Left forelimb (tissue), 1 donor: ENCODE measurements at regions not wholly inside any gene's neighbourhood (a gene's known extent, or its start where the extent isn't known, plus 50 kb on each side); places are given as distances from the start of the nearest gene placed in this dataset.
"Not testable (repeated sequence)": the region's sequence is repeated elsewhere in the genome, so short reads cannot be mapped to it uniquely, and the experiment has no call there.

Source experiments
- DNase-seq: peaks from one replicate; pipeline ENCODE4 v3.0.0-alpha.2; 2018; ENCODE audit warnings: low spot score

GRCh38 chr12:58745348-58746125 is 174.8 kb downstream of the LRIG3 start:
- DNase-seq = no peak

- no peak for DNase-seq
Measured at GRCh38 chr12:58747533-58747932, 172.8 kb downstream of the LRIG3 start.

GRCh38 chr12:58750484-58750883 is 169.8 kb downstream of the LRIG3 start:
- DNase-seq = no peak

GRCh38 chr12:58757422-58757821 is 162.9 kb downstream of the LRIG3 start:
- DNase-seq = no peak

GRCh38 chr12:58759745-58760144 is 160.6 kb downstream of the LRIG3 start:
- not testable (repeated sequence) for DNase-seq

GRCh38 chr12:58761308-58761707 is 159.0 kb downstream of the LRIG3 start:
- DNase-seq = no peak

- no peak for DNase-seq
Measured at GRCh38 chr12:58764100-58764953, 156.0 kb downstream of the LRIG3 start.

GRCh38 chr12:58765076-58765475 is 155.2 kb downstream of the LRIG3 start:
- no peak for DNase-seq

GRCh38 chr12:58765653-58766512 is 154.4 kb downstream of the LRIG3 start:
- DNase-seq = no peak

- no peak for DNase-seq
Measured at GRCh38 chr12:58766513-58766870, 153.8 kb downstream of the LRIG3 start.

GRCh38 chr12:58767496-58767895 is 152.8 kb downstream of the LRIG3 start:
- no peak for DNase-seq

GRCh38 chr12:58773986-58774385 is 146.3 kb downstream of the LRIG3 start:
- no peak for DNase-seq

- no peak for DNase-seq
Measured at GRCh38 chr12:58774731-58775130, 145.6 kb downstream of the LRIG3 start.

GRCh38 chr12:58775396-58775795 is 144.9 kb downstream of the LRIG3 start:
- DNase-seq = no peak

GRCh38 chr12:58776144-58776543 is 144.2 kb downstream of the LRIG3 start:
- no peak for DNase-seq

- no peak for DNase-seq
Measured at GRCh38 chr12:58777815-58778214, 142.5 kb downstream of the LRIG3 start.

- no peak for DNase-seq
Measured at GRCh38 chr12:58781609-58782008, 138.7 kb downstream of the LRIG3 start.

GRCh38 chr12:58787021-58787760 is 133.1 kb downstream of the LRIG3 start:
- DNase-seq = no peak

GRCh38 chr12:58794859-58795258 is 125.4 kb downstream of the LRIG3 start:
- DNase-seq = no peak

- DNase-seq = no peak
Measured at GRCh38 chr12:58795825-58796224, 124.5 kb downstream of the LRIG3 start.

- DNase-seq = no peak
Measured at GRCh38 chr12:58801986-58802385, 118.3 kb downstream of the LRIG3 start.

- DNase-seq = no peak
Measured at GRCh38 chr12:58803908-58804307, 116.4 kb downstream of the LRIG3 start.
